PC-9 (cell line): ENCODE measurements at regions not wholly inside any gene's neighbourhood (a gene's known extent, or its start where the extent isn't known, plus 50 kb on each side); places are given as distances from the start of the nearest gene placed in this dataset.

Source experiments
- BruUV-seq: library from RNA; stranded (reverse); fragments of 400-500 nt; replicated peaks from 2 replicates; lab custom pipeline; 2021; lab: Mats Ljungman, UMichigan
- CTCF ChIA-PET: fragments of 300-600 bp; sonication (Branson Sonifier 250); formaldehyde crosslinking; loops from one replicate; lab custom pipeline; 2022; ENCODE audit warnings: antibody characterized with exemption; lab: Charles Lee
- POLR2A ChIA-PET: fragments of 300-600 bp; sonication (Branson Sonifier 250); formaldehyde crosslinking; loops from one replicate; lab custom pipeline; 2022; ENCODE audit warnings: antibody characterized with exemption; ENCODE audit not compliant: unreplicated experiment; lab: Charles Lee
- DNase-seq, 2 experiments: peaks; one replicate each; pipeline versions ENCODE4 v3.0.0 to v3.0.0-alpha.2; 2015 to 2022; ENCODE audit warnings: mixed read lengths in 1 of 2
- H2AFZ ChIP-seq: fragments of 200-600 bp; sonication (generic); 2 replicates; pipeline ENCODE4 v1.8.1; 2017; ENCODE audit warnings: antibody characterized with exemption
- H3F3A ChIP-seq: fragments of 200-600 bp; sonication (generic); 2 replicates; pipeline ENCODE4 v1.8.1; 2017; ENCODE audit warnings: antibody characterized with exemption, mild to moderate bottlenecking, low read depth; ENCODE audit not compliant: insufficient read depth
- H3K27ac ChIP-seq: fragments of 200-600 bp; sonication (generic); 2 replicates; pipeline ENCODE4 v1.6.1; 2016; ENCODE audit warnings: mixed run types
- H3K27me3 ChIP-seq: fragments of 200-600 bp; sonication (generic); 2 replicates; pipeline ENCODE4 v1.6.1; 2016; ENCODE audit warnings: low read depth, mixed run types; ENCODE audit not compliant: insufficient read depth
- H3K36me3 ChIP-seq: fragments of 200-600 bp; sonication (generic); 2 replicates; pipeline ENCODE4 v1.6.1; 2016; ENCODE audit warnings: low read depth, mixed run types
- H3K4me1 ChIP-seq: fragments of 200-600 bp; sonication (generic); replicated peaks from 2 replicates; pipeline ENCODE4 v1.6.1; 2016; ENCODE audit warnings: mixed run types; ENCODE audit not compliant: insufficient read depth
- H3K4me2 ChIP-seq: fragments of 200-600 bp; sonication (generic); 2 replicates; pipeline ENCODE4 v1.6.1; 2017; ENCODE audit warnings: mixed run types
- H3K4me3 ChIP-seq: fragments of 200-600 bp; sonication (generic); 2 replicates; pipeline ENCODE4 v1.6.1; 2016; ENCODE audit warnings: mixed run types
- H3K79me2 ChIP-seq: fragments of 200-600 bp; sonication (generic); 2 replicates; pipeline ENCODE4 v1.6.1; 2017; ENCODE audit warnings: low read depth, mixed run types
- H3K9me2 ChIP-seq: fragments of 200-600 bp; sonication (generic); 2 replicates; pipeline ENCODE4 v1.8.1; 2017; ENCODE audit warnings: mild to moderate bottlenecking; ENCODE audit not compliant: insufficient read depth
- H3K9me3 ChIP-seq: fragments of 200-600 bp; sonication (generic); 2 replicates; pipeline ENCODE4 v1.8.1; 2016; ENCODE audit warnings: low read depth; ENCODE audit not compliant: insufficient read depth
- H4K20me1 ChIP-seq: fragments of 200-600 bp; sonication (generic); 2 replicates; pipeline ENCODE4 v1.8.1; 2017; ENCODE audit not compliant: insufficient read depth
- CTCF ChIP-seq: fragments of 200-600 bp; sonication (generic); conservative IDR thresholded peaks from 2 replicates; pipeline ENCODE4 v1.6.1; 2017; ENCODE audit warnings: mixed run types, antibody characterized with exemption, mild to moderate bottlenecking, moderate library complexity
- EZH2 ChIP-seq: fragments of 200-600 bp; sonication (generic); IDR thresholded peaks from 2 replicates; pipeline ENCODE4 v1.8.0; 2017; ENCODE audit warnings: antibody characterized with exemption, low read depth
- intact Hi-C: fragments of 100-400 bp; cut with micrococcal nuclease; formaldehyde crosslinking; loops from one replicate; pipeline ENCODE4 v1.10.0; 2022; ENCODE audit not compliant: unreplicated experiment

GRCh38 chr12:17618831-17619230 is 471.2 kb downstream of the RERGL start:
- Histone ChIP-seq H4K20me1 (no peaks in the 10 kb centered on the region), H3K4me3 (no peak overlapping the region), H2AFZ (no peak overlapping the region), H3F3A (no peaks in the 10 kb centered on the region), H3K9me3 (no peaks in the 10 kb centered on the region), H3K27ac (no peak overlapping the region), H3K4me1 (no peaks in the 10 kb centered on the region), H3K79me2 (no peaks in the 10 kb centered on the region), H3K27me3 (no peaks in the 10 kb centered on the region), H3K9me2 (no peaks in the 10 kb centered on the region), H3K4me2 (no peak overlapping the region), H3K36me3 (no peaks in the 10 kb centered on the region)
- no peak for DNase-seq
- POLR2A ChIA-PET = interaction anchor here (0.6 kb wide), 1 partner anchor 508 kb away, joined by 9 read pairs; no protein-coding TSS in a partner anchor
- TF ChIP-seq EZH2 (no peak), CTCF (no peak)
- intact Hi-C loops = no loop called here
- no TSS peak for BruUV-seq
- CTCF ChIA-PET = no interaction called here

DNA sequence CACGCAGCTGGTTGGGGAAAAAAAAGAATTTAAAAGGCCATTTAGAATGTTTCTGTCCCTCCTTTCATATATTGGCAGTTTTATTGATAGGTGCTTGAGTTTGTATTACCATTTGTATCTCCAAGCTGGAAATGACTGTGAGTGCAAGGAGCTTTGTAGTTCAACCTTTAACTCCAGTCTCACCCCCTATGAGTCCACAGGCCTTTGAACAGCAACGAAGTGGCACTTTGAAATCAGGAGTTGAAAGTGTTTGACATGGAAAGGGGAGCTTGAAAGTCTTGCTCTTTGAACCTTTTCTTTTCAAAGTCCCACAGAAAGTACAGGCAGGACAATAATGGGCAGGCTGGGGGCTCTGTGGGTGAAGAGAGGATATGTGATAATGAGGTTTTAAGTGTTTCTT is 480.3 kb downstream of the RERGL start:
- ChIA-PET POLR2A (no interaction called here), CTCF (interaction anchor here (0.6 kb wide), 1 partner anchor 228 kb away, joined by 3 read pairs; no protein-coding TSS in a partner anchor)
- Histone ChIP-seq H4K20me1 (no peaks in the 10 kb centered on the region), H3K36me3 (no peaks in the 10 kb centered on the region), H3F3A (no peaks in the 10 kb centered on the region), H3K9me3 (no peaks in the 10 kb centered on the region), H3K27ac (no peak overlapping the region), H3K27me3 (no peaks in the 10 kb centered on the region), H3K4me2 (no peak overlapping the region), H3K9me2 (no peaks in the 10 kb centered on the region), H2AFZ (no peak overlapping the region), H3K79me2 (no peaks in the 10 kb centered on the region), H3K4me3 (no peak overlapping the region), H3K4me1 (no peaks in the 10 kb centered on the region)
- TF ChIP-seq CTCF (no peak), EZH2 (no peak)
- DNase-seq = no peak
- intact Hi-C loops = no loop called here
- BruUV-seq = no TSS peak

GRCh38 chr12:17609153-17609552 is 480.8 kb downstream of the RERGL start:
- no peak for DNase-seq
- H3K27ac ChIP-seq = no peak overlapping the region
- no peaks in the 10 kb centered on the region for H4K20me1 ChIP-seq
- no peaks in the 10 kb centered on the region for H3K27me3 ChIP-seq
- H3K79me2 ChIP-seq = no peaks in the 10 kb centered on the region
- H3K4me1 ChIP-seq = no peaks in the 10 kb centered on the region
- ChIA-PET CTCF (no interaction called here), POLR2A (no interaction called here)
- intact Hi-C loops = no loop called here
- H3K4me3 ChIP-seq = no peak overlapping the region
- no TSS peak for BruUV-seq
- no peak overlapping the region for H2AFZ ChIP-seq
- no peaks in the 10 kb centered on the region for H3K9me3 ChIP-seq
- H3F3A ChIP-seq = no peaks in the 10 kb centered on the region
- no peaks in the 10 kb centered on the region for H3K36me3 ChIP-seq
- H3K4me2 ChIP-seq = no peak overlapping the region
- H3K9me2 ChIP-seq = no peaks in the 10 kb centered on the region
- no peak for TF ChIP-seq CTCF
- no peak for TF ChIP-seq EZH2
